Left lung (tissue), 4 donors: ENCODE measurements at regions not wholly inside any gene's neighbourhood (a gene's known extent, or its start where the extent isn't known, plus 50 kb on each side); places are given as distances from the start of the nearest gene placed in this dataset.

Experiments used
- ATAC-seq: fragments of 200-7000 bp; cut with Tn5 transposase; one replicate; pipeline ENCODE4 v1.9.1; 2020; ENCODE audit warnings: moderate library complexity
- DNase-seq, 4 donors: peaks; one replicate each; pipeline ENCODE4 v3.0.0-alpha.2; 2013 to 2020
- H3K27ac ChIP-seq, 2 donors: fragments of 200-600 bp; sonication (generic) in 1 of 2; one replicate each; pipeline versions ENCODE4 v1.5.0 to v1.8.0; 2020 to 2021
- H3K27me3 ChIP-seq, 2 donors: fragments of 200-600 bp; sonication (generic) in 1 of 2; one replicate each; pipeline versions ENCODE4 v1.5.0 to v1.8.0; 2020 to 2021
- H3K36me3 ChIP-seq, 2 donors: fragments of 200-600 bp; sonication (generic) in 1 of 2; one replicate each; pipeline versions ENCODE4 v1.5.0 to v1.8.0; 2020 to 2021
- H3K4me1 ChIP-seq, 2 donors: fragments of 200-600 bp; one replicate each; pipeline ENCODE4 v1.8.0; 2021
- H3K4me3 ChIP-seq, 2 donors: fragments of 200-600 bp; sonication (generic) in 1 of 2; one replicate each; pipeline versions ENCODE4 v1.5.0 to v1.8.0; 2020 to 2021; ENCODE audit warnings: mild to moderate bottlenecking in 1 of 2
- H3K9me3 ChIP-seq, 2 donors: fragments of 200-600 bp; sonication (generic) in 1 of 2; one replicate each; pipeline versions ENCODE4 v1.5.0 to v1.8.0; 2020 to 2021
- intact Hi-C, 2 donors: fragments of 100-400 bp; cut with DNase I; formaldehyde crosslinking; loops; one replicate each; pipeline versions ENCODE4 v1.11.2 to v1.14.2; 2022
- TF ChIP-seq, protein P1 (sequence below), 2 donors: fragments of 200-600 bp; sonication (generic) in 1 of 2; IDR thresholded peaks; one replicate each; pipeline versions ENCODE4 v1.5.0 to v1.8.0; 2021; ENCODE audit warnings: antibody characterized with exemption in 2 of 2
- donor health status: DM: no; HTN: yes; CAD: no.
- donor health status: DM: no; HTN: no; CAD: no.

DNA sequence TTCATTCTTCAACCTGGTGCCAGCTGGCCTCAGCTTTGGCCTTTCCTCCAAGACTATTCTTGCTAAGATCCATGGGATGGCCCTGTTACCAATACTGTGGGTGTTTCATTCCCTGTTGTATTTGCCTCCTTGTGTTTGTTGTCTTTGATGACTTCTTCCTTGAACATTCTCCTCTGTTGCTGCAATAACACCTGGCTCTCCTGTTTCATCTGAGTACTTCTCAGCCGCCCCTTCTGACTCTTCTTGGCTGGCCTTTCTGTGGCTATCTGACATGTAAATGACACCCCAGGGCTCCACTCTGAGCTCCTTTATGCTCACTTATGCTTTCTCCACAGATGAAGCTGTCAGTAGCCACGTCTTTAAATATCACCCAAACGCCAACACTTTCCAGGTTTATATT, 302.7 kb upstream of the CHRNA7 start:
- Histone ChIP-seq H3K27me3 (no peaks in the 10 kb centered on the region), H3K27ac (no peak overlapping the region), H3K9me3 (no peaks in the 10 kb centered on the region), H3K36me3 (no peaks in the 10 kb centered on the region), H3K4me3 (no peak overlapping the region), H3K4me1 (no peaks in the 10 kb centered on the region)
- intact Hi-C loops, result no loop called here
- no peak for DNase-seq
- no peak for ATAC-seq
- TF ChIP-seq, protein P1, sequence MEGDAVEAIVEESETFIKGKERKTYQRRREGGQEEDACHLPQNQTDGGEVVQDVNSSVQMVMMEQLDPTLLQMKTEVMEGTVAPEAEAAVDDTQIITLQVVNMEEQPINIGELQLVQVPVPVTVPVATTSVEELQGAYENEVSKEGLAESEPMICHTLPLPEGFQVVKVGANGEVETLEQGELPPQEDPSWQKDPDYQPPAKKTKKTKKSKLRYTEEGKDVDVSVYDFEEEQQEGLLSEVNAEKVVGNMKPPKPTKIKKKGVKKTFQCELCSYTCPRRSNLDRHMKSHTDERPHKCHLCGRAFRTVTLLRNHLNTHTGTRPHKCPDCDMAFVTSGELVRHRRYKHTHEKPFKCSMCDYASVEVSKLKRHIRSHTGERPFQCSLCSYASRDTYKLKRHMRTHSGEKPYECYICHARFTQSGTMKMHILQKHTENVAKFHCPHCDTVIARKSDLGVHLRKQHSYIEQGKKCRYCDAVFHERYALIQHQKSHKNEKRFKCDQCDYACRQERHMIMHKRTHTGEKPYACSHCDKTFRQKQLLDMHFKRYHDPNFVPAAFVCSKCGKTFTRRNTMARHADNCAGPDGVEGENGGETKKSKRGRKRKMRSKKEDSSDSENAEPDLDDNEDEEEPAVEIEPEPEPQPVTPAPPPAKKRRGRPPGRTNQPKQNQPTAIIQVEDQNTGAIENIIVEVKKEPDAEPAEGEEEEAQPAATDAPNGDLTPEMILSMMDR (IDR thresholded peaks at IDR 0.05), result no peak

DNA sequence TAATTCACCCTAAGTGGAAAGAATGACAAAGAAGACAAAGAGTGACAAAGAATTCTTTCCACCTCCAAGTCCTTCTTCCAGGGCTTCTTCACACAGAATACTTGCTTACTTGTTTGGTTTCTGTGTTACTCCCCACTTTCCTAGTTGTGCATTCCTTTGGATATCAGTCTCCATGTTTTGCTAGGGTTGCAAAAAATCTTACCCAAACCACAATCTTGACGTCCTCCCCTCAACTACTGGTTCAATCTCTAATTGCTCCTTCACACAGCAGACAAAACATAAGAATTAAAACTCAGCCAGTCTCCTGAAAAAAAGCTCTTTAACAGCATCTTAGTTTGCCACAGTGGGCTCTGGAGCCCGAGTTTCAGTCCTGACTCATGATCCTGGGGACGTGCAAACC, 297.6 kb upstream of the CHRNA7 start:
- ATAC-seq (no peak), DNase-seq (no peak)
- no peaks in the 10 kb centered on the region for H3K27me3 ChIP-seq
- TF ChIP-seq, protein P1 (IDR thresholded peaks at IDR 0.05), result no peak
- no peak overlapping the region for H3K27ac ChIP-seq
- no peaks in the 10 kb centered on the region for H3K36me3 ChIP-seq
- peaks cover 0 to 10% of the 10 kb centered on the region in 2 donors for H3K9me3 ChIP-seq
- intact Hi-C loops, result no loop called here
- H3K4me1 ChIP-seq, result no peaks in the 10 kb centered on the region
- no peak overlapping the region for H3K4me3 ChIP-seq

DNA sequence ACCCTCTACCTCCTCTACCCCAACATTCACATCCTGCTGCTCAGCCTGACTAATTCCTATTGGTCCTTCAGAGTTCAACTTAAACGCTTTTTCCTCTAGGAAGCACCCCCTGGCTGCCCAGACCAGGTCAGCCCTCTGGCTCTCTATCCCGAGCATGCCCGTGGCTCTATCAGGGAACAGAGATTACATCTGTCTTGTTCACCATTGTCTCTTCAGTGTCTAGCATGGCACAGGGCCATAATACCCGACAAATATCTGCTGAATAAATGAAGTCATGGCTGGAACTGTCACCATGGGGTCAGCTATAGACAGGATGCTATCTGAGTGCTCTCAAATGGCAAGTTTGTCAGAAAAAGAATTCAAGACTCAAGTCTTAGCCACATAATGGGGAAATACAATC, 296.9 kb upstream of the CHRNA7 start:
- H3K36me3 ChIP-seq, result no peaks in the 10 kb centered on the region
- H3K9me3 ChIP-seq, result peaks cover 0 to 10% of the 10 kb centered on the region in 2 donors
- ATAC-seq (no peak), DNase-seq (no peak)
- no peaks in the 10 kb centered on the region for H3K27me3 ChIP-seq
- no peak overlapping the region for H3K4me3 ChIP-seq
- TF ChIP-seq, protein P1 (IDR thresholded peaks at IDR 0.05), result no peak
- no peak overlapping the region for H3K27ac ChIP-seq
- intact Hi-C loops, result no loop called here
- no peaks in the 10 kb centered on the region for H3K4me1 ChIP-seq

DNA sequence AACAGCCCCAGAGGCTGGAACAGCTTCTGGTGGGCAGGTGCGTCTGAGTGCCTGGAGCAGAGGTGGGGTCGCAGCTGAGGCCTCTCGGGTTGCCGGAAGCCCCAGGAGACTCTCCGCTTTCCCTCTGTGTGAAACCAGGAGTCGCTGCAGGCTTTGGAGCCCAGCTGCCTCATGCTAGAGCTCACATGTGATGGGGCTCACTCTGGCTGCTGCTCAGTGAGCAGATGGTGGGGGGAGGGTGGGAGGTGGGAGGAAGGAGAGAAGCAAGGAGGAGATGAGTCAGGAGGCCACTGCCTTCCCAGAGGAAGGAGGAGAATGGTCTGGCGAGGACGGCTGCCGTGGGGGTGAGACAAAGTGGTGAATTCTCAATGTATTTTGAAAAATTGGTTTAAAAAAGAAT, 290.1 kb upstream of the CHRNA7 start:
- Histone ChIP-seq H3K4me1 (no peaks in the 10 kb centered on the region), H3K4me3 (no peak overlapping the region), H3K27ac (no peak overlapping the region), H3K9me3 (peaks cover 0 to 22% of the 10 kb centered on the region in 2 donors), H3K27me3 (no peaks in the 10 kb centered on the region), H3K36me3 (no peaks in the 10 kb centered on the region)
- DNase-seq (no peak), ATAC-seq (no peak)
- TF ChIP-seq, protein P1 (IDR thresholded peaks at IDR 0.05), result no peak
- intact Hi-C loops, result no loop called here

DNA sequence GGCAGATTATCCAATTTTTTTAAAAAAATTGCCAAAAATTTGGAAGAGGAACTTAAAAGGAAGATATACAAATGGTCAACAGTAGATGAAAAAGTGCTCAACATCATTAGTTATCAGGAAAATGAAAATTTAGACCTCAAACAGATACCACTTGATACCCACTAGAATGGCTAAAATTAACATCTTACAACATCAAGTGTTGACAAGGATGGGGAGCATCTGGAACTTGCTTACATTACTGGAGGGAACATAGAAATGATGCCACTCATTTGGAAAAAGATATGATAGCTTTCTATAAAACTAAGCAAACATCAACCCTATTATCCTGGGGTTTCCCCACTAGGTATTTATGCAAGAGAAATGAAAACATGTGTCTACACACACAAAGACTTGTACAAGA, 284.5 kb upstream of the CHRNA7 start:
- no peak overlapping the region for H3K27ac ChIP-seq
- DNase-seq (no peak), ATAC-seq (no peak)
- peaks cover 0 to 21% of the 10 kb centered on the region in 2 donors for H3K9me3 ChIP-seq
- no peaks in the 10 kb centered on the region for H3K27me3 ChIP-seq
- H3K4me3 ChIP-seq, result no peak overlapping the region
- intact Hi-C loops, result no loop called here
- no peaks in the 10 kb centered on the region for H3K36me3 ChIP-seq
- H3K4me1 ChIP-seq, result no peaks in the 10 kb centered on the region
- TF ChIP-seq, protein P1 (IDR thresholded peaks at IDR 0.05), result no peak
